Activated naive CD4-positive, alpha-beta T cell treated with anti-CD3 and anti-CD28 coated beads, Interleukin-2, amount 10 ng/mL, durations not matched to agents 7 days and 5 days (primary cell): ENCODE measurements at regions not wholly inside any gene's neighbourhood (a gene's known extent, or its start where the extent isn't known, plus 50 kb on each side); places are given as distances from the start of the nearest gene placed in this dataset.

Source experiments
- CTCF ChIA-PET: fragments of 350-600 bp; sonication (Branson Sonifier 250); formaldehyde crosslinking; loops from one replicate; lab custom pipeline; 2021; ENCODE audit warnings: antibody characterized with exemption; lab: Charles Lee
- DNase-seq: peaks from one replicate; pipeline ENCODE4 v3.0.0-alpha.2; 2020
- H3K27ac Mint-ChIP-seq: one replicate; pipeline ENCODE4 v1.8.0; 2021; ENCODE audit warnings: mild to moderate bottlenecking, moderate library complexity, mixed read lengths
- H3K27me3 Mint-ChIP-seq: one replicate; pipeline ENCODE4 v1.8.0; 2021; ENCODE audit warnings: mild to moderate bottlenecking, mixed read lengths
- H3K36me3 Mint-ChIP-seq: one replicate; pipeline ENCODE4 v1.8.0; 2021; ENCODE audit warnings: mixed read lengths
- H3K4me1 Mint-ChIP-seq: one replicate; pipeline ENCODE4 v1.8.0; 2021; ENCODE audit warnings: mixed read lengths
- H3K4me3 Mint-ChIP-seq: one replicate; pipeline ENCODE4 v1.8.0; 2021; ENCODE audit warnings: mild to moderate bottlenecking, moderate library complexity, mixed read lengths
- H3K9me3 Mint-ChIP-seq: one replicate; pipeline ENCODE4 v1.8.0; 2021; ENCODE audit warnings: mixed read lengths

- peaks cover 23% of the 10 kb centered on the region for H3K27me3 Mint-ChIP-seq
- no peak overlapping the region for H3K4me3 Mint-ChIP-seq
- H3K36me3 Mint-ChIP-seq: no peaks in the 10 kb centered on the region
- no peak overlapping the region for H3K27ac Mint-ChIP-seq
- CTCF ChIA-PET: interaction anchor here (1.4 kb wide), 1 partner anchor 275 kb away, joined by 3 read pairs; no protein-coding TSS in a partner anchor
- no peak for DNase-seq
- H3K9me3 Mint-ChIP-seq: peaks cover 3% of the 10 kb centered on the region
- no peaks in the 10 kb centered on the region for H3K4me1 Mint-ChIP-seq
These were observed 413.6 kb upstream of the ID2 start for GRCh38 chr2:8268172-8268783.

- peaks cover 13% of the 10 kb centered on the region for H3K27me3 Mint-ChIP-seq
- H3K27ac Mint-ChIP-seq: no peak overlapping the region
- H3K4me3 Mint-ChIP-seq: no peak overlapping the region
- CTCF ChIA-PET: no interaction called here
- H3K36me3 Mint-ChIP-seq: no peaks in the 10 kb centered on the region
- DNase-seq: no peak
- H3K9me3 Mint-ChIP-seq: peaks cover 3% of the 10 kb centered on the region
- H3K4me1 Mint-ChIP-seq: peaks cover 4% of the 10 kb centered on the region
These were observed 411.2 kb upstream of the ID2 start for GRCh38 chr2:8270699-8271098.

GRCh38 chr2:8271461-8271860, 410.4 kb upstream of the ID2 start:
- no peak overlapping the region for H3K4me3 Mint-ChIP-seq
- DNase-seq: no peak
- peaks cover 15% of the 10 kb centered on the region for H3K27me3 Mint-ChIP-seq
- peaks cover 4% of the 10 kb centered on the region for H3K4me1 Mint-ChIP-seq
- H3K36me3 Mint-ChIP-seq: no peaks in the 10 kb centered on the region
- peaks cover 3% of the 10 kb centered on the region for H3K9me3 Mint-ChIP-seq
- H3K27ac Mint-ChIP-seq: no peak overlapping the region
- CTCF ChIA-PET: no interaction called here

GRCh38 chr2:8276026-8276425, 405.8 kb upstream of the ID2 start:
- H3K4me3 Mint-ChIP-seq: no peak overlapping the region
- peaks cover 16% of the 10 kb centered on the region for H3K4me1 Mint-ChIP-seq
- peaks cover 30% of the 10 kb centered on the region for H3K27me3 Mint-ChIP-seq
- no peak overlapping the region for H3K27ac Mint-ChIP-seq
- peaks cover 4% of the 10 kb centered on the region for H3K9me3 Mint-ChIP-seq
- no peak for DNase-seq
- no peaks in the 10 kb centered on the region for H3K36me3 Mint-ChIP-seq
- CTCF ChIA-PET: interaction anchor here (0.6 kb wide), 1 partner anchor 23 kb away, joined by 3 read pairs; no protein-coding TSS in a partner anchor

- CTCF ChIA-PET: no interaction called here
- Mint-ChIP-seq H3K4me1 (peaks cover 16% of the 10 kb centered on the region), H3K9me3 (peaks cover 1% of the 10 kb centered on the region), H3K27me3 (peaks cover 28% of the 10 kb centered on the region), H3K27ac (no peak overlapping the region), H3K4me3 (no peak overlapping the region), H3K36me3 (no peaks in the 10 kb centered on the region)
- DNase-seq: no peak
These were observed 403.8 kb upstream of the ID2 start for GRCh38 chr2:8277921-8278571.

- H3K27ac Mint-ChIP-seq: no peak overlapping the region
- CTCF ChIA-PET: interaction anchor here (0.7 kb wide), 1 partner anchor 9 kb away, joined by 3 read pairs; no protein-coding TSS in a partner anchor
These were observed 403.0 kb upstream of the ID2 start for GRCh38 chr2:8278709-8279354.

GRCh38 chr2:8279506-8279905, 402.4 kb upstream of the ID2 start:
- CTCF ChIA-PET: no interaction called here
- peaks cover 1% of the 10 kb centered on the region for H3K9me3 Mint-ChIP-seq
- H3K27ac Mint-ChIP-seq: no peak overlapping the region
- no peak for DNase-seq
- H3K4me1 Mint-ChIP-seq: peaks cover 12% of the 10 kb centered on the region
- peaks cover 28% of the 10 kb centered on the region for H3K27me3 Mint-ChIP-seq
- no peaks in the 10 kb centered on the region for H3K36me3 Mint-ChIP-seq
- no peak overlapping the region for H3K4me3 Mint-ChIP-seq

More at GRCh38 chr2:8278709-8279354, 403.0 kb upstream of the ID2 start:
- Mint-ChIP-seq H3K9me3 (peaks cover 1% of the 10 kb centered on the region), H3K36me3 (no peaks in the 10 kb centered on the region), H3K4me1 (peaks cover 12% of the 10 kb centered on the region), H3K4me3 (no peak overlapping the region), H3K27me3 (peaks cover 28% of the 10 kb centered on the region)
- DNase-seq: no peak

GRCh38 chr2:8281234-8281633, 400.6 kb upstream of the ID2 start:
- Mint-ChIP-seq H3K4me1 (peaks cover 12% of the 10 kb centered on the region), H3K9me3 (peaks cover 1% of the 10 kb centered on the region), H3K36me3 (no peaks in the 10 kb centered on the region), H3K27me3 (peaks cover 28% of the 10 kb centered on the region), H3K27ac (no peak overlapping the region), H3K4me3 (no peak overlapping the region)
- CTCF ChIA-PET: no interaction called here
- DNase-seq: no peak

GRCh38 chr2:8281950-8282857, 399.7 kb upstream of the ID2 start:
- H3K27me3 Mint-ChIP-seq: peaks cover 29% of the 10 kb centered on the region

GRCh38 chr2:8282858-8283252, 399.0 kb upstream of the ID2 start:
- H3K27ac Mint-ChIP-seq: no peak overlapping the region
- H3K4me3 Mint-ChIP-seq: no peak overlapping the region
- peaks cover 35% of the 10 kb centered on the region for H3K27me3 Mint-ChIP-seq
- DNase-seq: no peak
- CTCF ChIA-PET: no interaction called here
- no peaks in the 10 kb centered on the region for H3K36me3 Mint-ChIP-seq
- no peaks in the 10 kb centered on the region for H3K9me3 Mint-ChIP-seq
- H3K4me1 Mint-ChIP-seq: peaks cover 10% of the 10 kb centered on the region

More at GRCh38 chr2:8281950-8282857, 399.7 kb upstream of the ID2 start:
- CTCF ChIA-PET: no interaction called here
- Mint-ChIP-seq H3K4me1 (peaks cover 12% of the 10 kb centered on the region), H3K9me3 (no peaks in the 10 kb centered on the region), H3K4me3 (no peak overlapping the region), H3K27ac (no peak overlapping the region), H3K36me3 (no peaks in the 10 kb centered on the region)
- DNase-seq: no peak

- H3K27me3 Mint-ChIP-seq: peaks cover 30% of the 10 kb centered on the region
- DNase-seq: no peak
- CTCF ChIA-PET: interaction anchor here (0.6 kb wide), 1 partner anchor 535 kb away, joined by 3 read pairs; no protein-coding TSS in a partner anchor
- no peaks in the 10 kb centered on the region for H3K9me3 Mint-ChIP-seq
- no peaks in the 10 kb centered on the region for H3K4me1 Mint-ChIP-seq
- H3K36me3 Mint-ChIP-seq: no peaks in the 10 kb centered on the region
- H3K27ac Mint-ChIP-seq: no peak overlapping the region
- no peak overlapping the region for H3K4me3 Mint-ChIP-seq
These were observed 396.8 kb upstream of the ID2 start for GRCh38 chr2:8285081-8285480.

GRCh38 chr2:8285898-8286297, 396.0 kb upstream of the ID2 start:
- H3K4me1 Mint-ChIP-seq: no peaks in the 10 kb centered on the region
- H3K4me3 Mint-ChIP-seq: no peak overlapping the region
- H3K27me3 Mint-ChIP-seq: peaks cover 30% of the 10 kb centered on the region
- no peak for DNase-seq
- H3K9me3 Mint-ChIP-seq: no peaks in the 10 kb centered on the region
- no peak overlapping the region for H3K27ac Mint-ChIP-seq
- CTCF ChIA-PET: interaction anchor here (0.7 kb wide), 1 partner anchor 14 kb away, joined by 3 read pairs; no protein-coding TSS in a partner anchor
- no peaks in the 10 kb centered on the region for H3K36me3 Mint-ChIP-seq

GRCh38 chr2:8288206-8288605, 393.6 kb upstream of the ID2 start:
- CTCF ChIA-PET: interaction anchor here (1.3 kb wide), 1 partner anchor 9 kb away, joined by 3 read pairs; no protein-coding TSS in a partner anchor
- Mint-ChIP-seq H3K4me3 (no peak overlapping the region), H3K4me1 (no peaks in the 10 kb centered on the region), H3K9me3 (no peaks in the 10 kb centered on the region), H3K27ac (no peak overlapping the region), H3K27me3 (peaks cover 34% of the 10 kb centered on the region), H3K36me3 (no peaks in the 10 kb centered on the region)
- DNase-seq: no peak

GRCh38 chr2:8289111-8289510, 392.7 kb upstream of the ID2 start:
- CTCF ChIA-PET: no interaction called here
- H3K4me1 Mint-ChIP-seq: no peaks in the 10 kb centered on the region
- H3K9me3 Mint-ChIP-seq: no peaks in the 10 kb centered on the region
- no peak for DNase-seq
- H3K27me3 Mint-ChIP-seq: peaks cover 43% of the 10 kb centered on the region
- no peak overlapping the region for H3K4me3 Mint-ChIP-seq
- H3K36me3 Mint-ChIP-seq: no peaks in the 10 kb centered on the region
- H3K27ac Mint-ChIP-seq: no peak overlapping the region
